Liver (tissue), 8 donors: ENCODE measurements at regions not wholly inside any gene's neighbourhood (a gene's known extent, or its start where the extent isn't known, plus 50 kb on each side); places are given as distances from the start of the nearest gene placed in this dataset.

Experiments used
- DNase-seq: peaks from one replicate; pipeline ENCODE4 v3.0.0-alpha.2; 2017; ENCODE audit warnings: low spot score
- H3K27ac ChIP-seq, 2 donors: one replicate each; pipeline ENCODE4 v1.7.0; 2013; ENCODE audit warnings: inconsistent platforms in 2 of 2, low read length in 2 of 2, control low read depth in 1 of 2, low read depth in 1 of 2, mild to moderate bottlenecking in 1 of 2
- H3K27me3 ChIP-seq, 4 donors: one replicate each; pipeline versions ENCODE4 v1.6.1 to v1.7.0; 2013; ENCODE audit warnings: low read length in 3 of 4, inconsistent platforms in 1 of 4, mild to moderate bottlenecking in 1 of 4, moderate library complexity in 1 of 4; ENCODE audit not compliant: control insufficient read depth in 4 of 4, insufficient read depth in 4 of 4
- H3K36me3 ChIP-seq, 4 donors: one replicate each; pipeline versions ENCODE4 v1.6.1 to v1.7.0; 2013; ENCODE audit warnings: low read length in 3 of 4, mild to moderate bottlenecking in 3 of 4, low read depth in 1 of 4, moderate library complexity in 1 of 4; ENCODE audit not compliant: control insufficient read depth in 4 of 4, insufficient read depth in 3 of 4
- H3K4me1 ChIP-seq, 4 donors: one replicate each; pipeline versions ENCODE4 v1.6.1 to v1.7.0; 2013; ENCODE audit warnings: low read length in 3 of 4, mild to moderate bottlenecking in 3 of 4, moderate library complexity in 1 of 4; ENCODE audit not compliant: control insufficient read depth in 4 of 4, insufficient read depth in 4 of 4
- H3K4me3 ChIP-seq, 3 donors: one replicate each; pipeline versions ENCODE4 v1.6.1 to v1.7.0; 2013; ENCODE audit warnings: low read length in 3 of 3, control low read depth in 1 of 3, low read depth in 1 of 3, mild to moderate bottlenecking in 1 of 3
- H3K9ac ChIP-seq, 2 donors: one replicate each; pipeline ENCODE4 v1.7.0; 2013; ENCODE audit warnings: low read length in 2 of 2, mild to moderate bottlenecking in 2 of 2, moderate library complexity in 2 of 2, control low read depth in 1 of 2, low read depth in 1 of 2
- H3K9me3 ChIP-seq, 4 donors: one replicate each; pipeline versions ENCODE4 v1.6.1 to v1.7.0; 2013; ENCODE audit warnings: low read length in 3 of 4; ENCODE audit not compliant: control insufficient read depth in 4 of 4
- ATF3 ChIP-seq: IDR thresholded peaks from 2 replicates; pipeline ENCODE4 v1.6.1; 2016; ENCODE audit warnings: antibody characterized with exemption
- CTCF ChIP-seq: fragments of 150-350 bp; IDR thresholded peaks from 2 replicates; pipeline ENCODE4 v1.5.1; 2017; ENCODE audit warnings: improper control_type of control experiment, low read depth, low read length; ENCODE audit not compliant: missing input control
- EGR1 ChIP-seq, 2 donors: IDR thresholded peaks; 2 replicates each; pipeline ENCODE4 v1.6.1; 2016 to 2018; ENCODE audit warnings: antibody characterized with exemption in 2 of 2, low read depth in 2 of 2
- FOXA1 ChIP-seq: IDR thresholded peaks from 2 replicates; pipeline ENCODE4 v1.6.1; 2016; ENCODE audit warnings: antibody characterized with exemption
- FOXA2 ChIP-seq: IDR thresholded peaks from 2 replicates; pipeline ENCODE4 v1.6.1; 2016; ENCODE audit warnings: antibody characterized with exemption
- HNF4A ChIP-seq, 2 donors: conservative IDR thresholded peaks; 2 replicates each; pipeline ENCODE4 v1.6.1; 2016; ENCODE audit warnings: antibody characterized with exemption in 2 of 2, mild to moderate bottlenecking in 2 of 2
- HNF4G ChIP-seq: IDR thresholded peaks from 2 replicates; pipeline ENCODE4 v1.6.1; 2016; ENCODE audit warnings: antibody characterized with exemption
- MAX ChIP-seq: IDR thresholded peaks from 2 replicates; pipeline ENCODE4 v1.6.1; 2016; ENCODE audit warnings: antibody characterized with exemption
- RAD21 ChIP-seq, 2 donors: IDR thresholded peaks; 2 replicates each; pipeline ENCODE4 v1.6.1; 2016; ENCODE audit warnings: antibody characterized with exemption in 2 of 2, mild to moderate bottlenecking in 2 of 2
- RXRA ChIP-seq, 2 donors: IDR thresholded peaks; 2 replicates each; pipeline ENCODE4 v1.6.1; 2017 to 2018; ENCODE audit warnings: antibody characterized with exemption in 2 of 2, mild to moderate bottlenecking in 1 of 2
- SP1 ChIP-seq: IDR thresholded peaks from 2 replicates; pipeline ENCODE4 v1.6.1; 2018; ENCODE audit warnings: antibody characterized with exemption, mild to moderate bottlenecking
- TAF1 ChIP-seq: conservative IDR thresholded peaks from 2 replicates; pipeline ENCODE4 v1.6.1; 2016; ENCODE audit warnings: antibody characterized with exemption, mild to moderate bottlenecking
- YY1 ChIP-seq: IDR thresholded peaks from 2 replicates; pipeline ENCODE4 v1.6.1; 2016; ENCODE audit warnings: antibody characterized with exemption, mild to moderate bottlenecking
- ZBTB33 ChIP-seq: IDR thresholded peaks from 2 replicates; pipeline ENCODE4 v1.6.1; 2016; ENCODE audit warnings: antibody characterized with exemption
- WGBS: extraction: QIAGEN DNeasy Blood & Tissue Kit; methylation state at CpG from one replicate; pipeline ENCODE4 v1.1.7; 2013; 5-methylcytosine and 5-hydroxymethylcytosine counted together
- donor health status: healthy.
- donor health status: healthy.
- donor health status: healthy.
- donor health status: healthy.
- donor health status: healthy.

GRCh38 chr1:195740862-195741261 is 867.4 kb downstream of the KCNT2 start:
- Histone ChIP-seq H3K4me1 (no peaks in the 10 kb centered on the region), H3K36me3 (no peaks in the 10 kb centered on the region), H3K4me3 (no peak overlapping the region), H3K9ac (no peak overlapping the region), H3K9me3 (no peaks in the 10 kb centered on the region), H3K27ac (no peak overlapping the region), H3K27me3 (no peaks in the 10 kb centered on the region)
- TF ChIP-seq SP1 (no peak), ZBTB33 (no peak), CTCF (no peak), EGR1 (IDR thresholded peaks at IDR 0.05; ENCODE audit: low read depth in 2 of 2) (no peak), MAX (no peak), ATF3 (no peak), FOXA1 (no peak), TAF1 (no peak), HNF4G (no peak), FOXA2 (no peak)
- DNase-seq, result no peak
- 76% methylated on average over 1 of the region's 1 CpG for WGBS

- Histone ChIP-seq H3K4me3 (no peak overlapping the region), H3K9ac (no peak overlapping the region), H3K27ac (no peak overlapping the region), H3K36me3 (no peaks in the 10 kb centered on the region), H3K27me3 (no peaks in the 10 kb centered on the region), H3K9me3 (no peaks in the 10 kb centered on the region), H3K4me1 (no peaks in the 10 kb centered on the region)
- no peak for DNase-seq
- TF ChIP-seq RXRA (IDR thresholded peaks at IDR 0.05) (no peak), HNF4A (conservative IDR thresholded peaks at IDR 0.05) (no peak), ZBTB33 (no peak), FOXA1 (no peak), YY1 (no peak), RAD21 (IDR thresholded peaks at IDR 0.05) (no peak), EGR1 (IDR thresholded peaks at IDR 0.05; ENCODE audit: low read depth in 2 of 2) (no peak), CTCF (no peak), SP1 (no peak), TAF1 (no peak)
- WGBS, result 78% methylated on average over 3 of the region's 3 CpGs
Observed at GRCh38 chr1:195738966-195739650, 869.1 kb downstream of the KCNT2 start.
